ENCODE measurements at regions not wholly inside any gene's neighbourhood (a gene's known extent, or its start where the extent isn't known, plus 50 kb on each side); places are given as distances from the start of the nearest gene placed in this dataset.

- dilution Hi-C loops (cut with MboI; ENCODE audit: extremely low pct_ligation_motif_present, low sequenced_read_pairs) = no loop called here
- Histone ChIP-seq H3K4me1 (ENCODE audit: control insufficient read depth, extremely low read depth, insufficient read depth, low read length) (peaks cover 5% of the 10 kb centered on the region), H3K9ac (ENCODE audit: control insufficient read depth, extremely low read depth, insufficient read depth, low read length) (no peak overlapping the region), H3K9me3 (ENCODE audit: control insufficient read depth, low read depth, low read length) (no peaks in the 10 kb centered on the region), H3K27me3 (ENCODE audit: control insufficient read depth, extremely low read depth, insufficient read depth, low read length) (peaks cover 3% of the 10 kb centered on the region), H4K20me1 (ENCODE audit: control insufficient read depth, extremely low read depth, insufficient read depth, low read length) (no peaks in the 10 kb centered on the region), H3K4me3 (ENCODE audit: control insufficient read depth in 2 of 3, extremely low read depth in 1 of 3, insufficient read depth in 2 of 3, low read depth in 1 of 3, low read length in 3 of 3) (no peak overlapping the region), H3K4me2 (ENCODE audit: control insufficient read depth, extremely low read depth, insufficient read depth, low read depth, low read length) (no peak overlapping the region), H3K27ac (ENCODE audit: control insufficient read depth, insufficient read depth, low read length) (no peak overlapping the region), H3K9me1 (ENCODE audit: control insufficient read depth, extremely low read depth, insufficient read depth, low read length) (no peaks in the 10 kb centered on the region), H3K79me2 (ENCODE audit: control insufficient read depth, insufficient read depth, low read length) (no peaks in the 10 kb centered on the region), H2AFZ (ENCODE audit: control insufficient read depth, low read length) (no peak overlapping the region), H3K36me3 (ENCODE audit: control insufficient read depth in 2 of 2, extremely low read depth in 1 of 2, insufficient read depth in 2 of 2, low read length in 2 of 2) (no peaks in the 10 kb centered on the region)
- FAIRE-seq (no peak), DNase-seq (ENCODE audit: low read depth, low spot score) (no peak)
- TF ChIP-seq, protein P1, sequence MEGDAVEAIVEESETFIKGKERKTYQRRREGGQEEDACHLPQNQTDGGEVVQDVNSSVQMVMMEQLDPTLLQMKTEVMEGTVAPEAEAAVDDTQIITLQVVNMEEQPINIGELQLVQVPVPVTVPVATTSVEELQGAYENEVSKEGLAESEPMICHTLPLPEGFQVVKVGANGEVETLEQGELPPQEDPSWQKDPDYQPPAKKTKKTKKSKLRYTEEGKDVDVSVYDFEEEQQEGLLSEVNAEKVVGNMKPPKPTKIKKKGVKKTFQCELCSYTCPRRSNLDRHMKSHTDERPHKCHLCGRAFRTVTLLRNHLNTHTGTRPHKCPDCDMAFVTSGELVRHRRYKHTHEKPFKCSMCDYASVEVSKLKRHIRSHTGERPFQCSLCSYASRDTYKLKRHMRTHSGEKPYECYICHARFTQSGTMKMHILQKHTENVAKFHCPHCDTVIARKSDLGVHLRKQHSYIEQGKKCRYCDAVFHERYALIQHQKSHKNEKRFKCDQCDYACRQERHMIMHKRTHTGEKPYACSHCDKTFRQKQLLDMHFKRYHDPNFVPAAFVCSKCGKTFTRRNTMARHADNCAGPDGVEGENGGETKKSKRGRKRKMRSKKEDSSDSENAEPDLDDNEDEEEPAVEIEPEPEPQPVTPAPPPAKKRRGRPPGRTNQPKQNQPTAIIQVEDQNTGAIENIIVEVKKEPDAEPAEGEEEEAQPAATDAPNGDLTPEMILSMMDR (optimal IDR thresholded peaks at IDR 0.05 in 1 of 3, IDR thresholded peaks at IDR 0.05 in 1 of 3, conservative IDR thresholded peaks at IDR 0.05 in 1 of 3; ENCODE audit: extremely low read depth in 1 of 3, insufficient read depth in 2 of 3, low read length in 3 of 3) = no peak
- no peak for TF ChIP-seq EZH2 (IDR thresholded peaks at IDR 0.05; ENCODE audit: low read length)
Measured at GRCh38 chr3:194009892-194010533, 125.9 kb upstream of the HES1 start.

- dilution Hi-C loops (cut with MboI; ENCODE audit: extremely low pct_ligation_motif_present, low sequenced_read_pairs) = no loop called here
- Histone ChIP-seq H3K4me3 (ENCODE audit: control insufficient read depth in 2 of 3, extremely low read depth in 1 of 3, insufficient read depth in 2 of 3, low read depth in 1 of 3, low read length in 3 of 3) (no peak overlapping the region), H3K27me3 (ENCODE audit: control insufficient read depth, extremely low read depth, insufficient read depth, low read length) (peaks cover 3% of the 10 kb centered on the region), H4K20me1 (ENCODE audit: control insufficient read depth, extremely low read depth, insufficient read depth, low read length) (no peaks in the 10 kb centered on the region), H3K4me1 (ENCODE audit: control insufficient read depth, extremely low read depth, insufficient read depth, low read length) (no peaks in the 10 kb centered on the region), H3K9ac (ENCODE audit: control insufficient read depth, extremely low read depth, insufficient read depth, low read length) (no peak overlapping the region), H3K9me1 (ENCODE audit: control insufficient read depth, extremely low read depth, insufficient read depth, low read length) (no peaks in the 10 kb centered on the region), H2AFZ (ENCODE audit: control insufficient read depth, low read length) (no peak overlapping the region), H3K27ac (ENCODE audit: control insufficient read depth, insufficient read depth, low read length) (no peak overlapping the region), H3K4me2 (ENCODE audit: control insufficient read depth, extremely low read depth, insufficient read depth, low read depth, low read length) (no peak overlapping the region), H3K36me3 (ENCODE audit: control insufficient read depth in 2 of 2, extremely low read depth in 1 of 2, insufficient read depth in 2 of 2, low read length in 2 of 2) (no peaks in the 10 kb centered on the region), H3K9me3 (ENCODE audit: control insufficient read depth, low read depth, low read length) (no peaks in the 10 kb centered on the region), H3K79me2 (ENCODE audit: control insufficient read depth, insufficient read depth, low read length) (no peaks in the 10 kb centered on the region)
- no peak for FAIRE-seq
- TF ChIP-seq EZH2 (IDR thresholded peaks at IDR 0.05; ENCODE audit: low read length) = no peak
- TF ChIP-seq, protein P1 (optimal IDR thresholded peaks at IDR 0.05 in 1 of 3, IDR thresholded peaks at IDR 0.05 in 1 of 3, conservative IDR thresholded peaks at IDR 0.05 in 1 of 3; ENCODE audit: extremely low read depth in 1 of 3, insufficient read depth in 2 of 3, low read length in 3 of 3) = no peak
- no peak for DNase-seq (ENCODE audit: low read depth, low spot score)
Measured at GRCh38 chr3:194011807-194012206, 124.1 kb upstream of the HES1 start.

Data from keratinocyte (primary cell).